Keratinocyte (primary cell): ENCODE measurements at regions not wholly inside any gene's neighbourhood (a gene's known extent, or its start where the extent isn't known, plus 50 kb on each side); places are given as distances from the start of the nearest gene placed in this dataset.

ENCODE experiments used
- CTCF ChIP-seq, 3 experiments: IDR thresholded peaks in 1 of 3; conservative IDR thresholded peaks in 1 of 3; optimal IDR thresholded peaks in 1 of 3; 2 replicates in 2 of 3; 3 replicates in 1 of 3; pipeline versions ENCODE3 to v1.5.1; 2011; ENCODE audit warnings: low read length in 3 of 3, mild to moderate bottlenecking in 3 of 3, moderate library complexity in 2 of 3, control low read depth in 1 of 3, inconsistent platforms in 1 of 3; ENCODE audit not compliant: insufficient read depth in 2 of 3; ENCODE audit errors: extremely low read depth in 1 of 3
- EZH2 ChIP-seq: IDR thresholded peaks from one replicate; pipeline ENCODE4 v1.6.1; 2012; ENCODE audit warnings: inconsistent platforms, mild to moderate bottlenecking, low read length, moderate library complexity

- no peak for TF ChIP-seq CTCF (optimal IDR thresholded peaks at IDR 0.05 in 1 of 3, IDR thresholded peaks at IDR 0.05 in 1 of 3, conservative IDR thresholded peaks at IDR 0.05 in 1 of 3; ENCODE audit: extremely low read depth in 1 of 3, insufficient read depth in 2 of 3, low read length in 3 of 3)
- no peak for TF ChIP-seq EZH2
Measured at GRCh38 chr13:82847595-82847994, 1034.7 kb downstream of the SLITRK1 start.
